Thoracic aorta (tissue), 2 donors: ENCODE measurements at regions not wholly inside any gene's neighbourhood (a gene's known extent, or its start where the extent isn't known, plus 50 kb on each side); places are given as distances from the start of the nearest gene placed in this dataset.
"Not testable (repeated sequence)": the region's sequence is repeated elsewhere in the genome, so short reads cannot be mapped to it uniquely, and the experiment has no call there.

Experiments used
- ATAC-seq: fragments of 150-250 bp; one replicate; pipeline ENCODE4 v1.8.0; 2017; ENCODE audit warnings: low read depth; ENCODE audit not compliant: insufficient number of reproducible peaks, low FRiP score
- DNase-seq: peaks from one replicate; pipeline ENCODE4 v3.0.0-alpha.2; 2020; ENCODE audit warnings: low spot score
- H3K27ac ChIP-seq, 2 donors: fragments of 200-600 bp; sonication (generic); 1 replicate in 1 of 2; 2 replicates in 1 of 2; pipeline ENCODE4 v1.5.1; 2016; ENCODE audit warnings: mild to moderate bottlenecking in 2 of 2, moderate library complexity in 2 of 2
- H3K27me3 ChIP-seq: fragments of 200-600 bp; sonication (generic); replicated peaks from 2 replicates; pipeline ENCODE4 v1.6.0; 2016; ENCODE audit warnings: mild to moderate bottlenecking; ENCODE audit not compliant: insufficient read depth
- H3K36me3 ChIP-seq: fragments of 200-600 bp; sonication (generic); one replicate; pipeline ENCODE4 v1.5.1; 2016
- H3K4me1 ChIP-seq, 2 donors: fragments of 200-600 bp; sonication (generic); 1 replicate in 1 of 2; 2 replicates in 1 of 2; pipeline versions ENCODE4 v1.5.1 to v1.6.0; 2016; ENCODE audit warnings: low read depth in 2 of 2, mild to moderate bottlenecking in 1 of 2; ENCODE audit not compliant: control insufficient read depth in 1 of 2
- H3K4me3 ChIP-seq: fragments of 200-600 bp; sonication (generic); 2 replicates; pipeline ENCODE4 v1.5.1; 2016; ENCODE audit warnings: mild to moderate bottlenecking
- H3K9me3 ChIP-seq: fragments of 200-600 bp; sonication (generic); 2 replicates; pipeline ENCODE4 v1.5.1; 2016
- TF ChIP-seq, protein P1 (sequence below): fragments of 200-600 bp; sonication (generic); IDR thresholded peaks from one replicate; pipeline ENCODE4 v1.5.1; 2019; ENCODE audit warnings: antibody characterized with exemption

DNA sequence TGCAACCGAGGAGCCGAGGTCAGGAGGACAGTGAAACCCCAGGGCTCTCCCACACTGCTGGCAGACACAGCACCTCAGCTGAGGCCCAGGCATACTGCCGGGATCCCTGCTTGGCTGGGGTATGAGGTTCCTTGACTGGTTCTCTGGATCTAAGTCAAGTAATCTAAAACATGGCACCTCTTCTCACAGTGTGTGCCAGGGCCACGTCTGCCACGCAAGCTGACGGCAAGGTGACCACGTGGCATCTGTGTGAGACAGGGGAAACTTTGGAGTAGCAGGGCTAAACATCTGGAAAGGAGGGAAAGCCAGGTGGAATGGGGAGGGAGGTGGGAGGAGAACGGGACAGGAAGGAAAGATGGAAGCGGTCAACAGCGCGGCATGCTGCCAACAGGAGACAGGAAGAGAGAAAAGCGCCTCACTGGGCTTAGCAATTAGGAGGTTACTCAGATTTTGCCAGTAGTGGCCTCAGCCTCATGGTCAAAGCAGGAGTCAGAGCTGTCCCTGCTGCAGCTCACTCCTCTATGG, 103.7 kb downstream of the CXCL12 start:
- H3K36me3 ChIP-seq: no peaks in the 10 kb centered on the region
- DNase-seq: no peak
- peak overlapping the region; percentile 61 to 64 for H3K27ac ChIP-seq
- H3K4me1 ChIP-seq: peaks cover 3 to 22% of the 10 kb centered on the region in 2 donors
- H3K4me3 ChIP-seq: peak overlapping the region; percentile 13
- peak; percentile 28 for ATAC-seq
- TF ChIP-seq, protein P1, sequence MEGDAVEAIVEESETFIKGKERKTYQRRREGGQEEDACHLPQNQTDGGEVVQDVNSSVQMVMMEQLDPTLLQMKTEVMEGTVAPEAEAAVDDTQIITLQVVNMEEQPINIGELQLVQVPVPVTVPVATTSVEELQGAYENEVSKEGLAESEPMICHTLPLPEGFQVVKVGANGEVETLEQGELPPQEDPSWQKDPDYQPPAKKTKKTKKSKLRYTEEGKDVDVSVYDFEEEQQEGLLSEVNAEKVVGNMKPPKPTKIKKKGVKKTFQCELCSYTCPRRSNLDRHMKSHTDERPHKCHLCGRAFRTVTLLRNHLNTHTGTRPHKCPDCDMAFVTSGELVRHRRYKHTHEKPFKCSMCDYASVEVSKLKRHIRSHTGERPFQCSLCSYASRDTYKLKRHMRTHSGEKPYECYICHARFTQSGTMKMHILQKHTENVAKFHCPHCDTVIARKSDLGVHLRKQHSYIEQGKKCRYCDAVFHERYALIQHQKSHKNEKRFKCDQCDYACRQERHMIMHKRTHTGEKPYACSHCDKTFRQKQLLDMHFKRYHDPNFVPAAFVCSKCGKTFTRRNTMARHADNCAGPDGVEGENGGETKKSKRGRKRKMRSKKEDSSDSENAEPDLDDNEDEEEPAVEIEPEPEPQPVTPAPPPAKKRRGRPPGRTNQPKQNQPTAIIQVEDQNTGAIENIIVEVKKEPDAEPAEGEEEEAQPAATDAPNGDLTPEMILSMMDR: no peak
- no peaks in the 10 kb centered on the region for H3K27me3 ChIP-seq
- no peaks in the 10 kb centered on the region for H3K9me3 ChIP-seq

DNA sequence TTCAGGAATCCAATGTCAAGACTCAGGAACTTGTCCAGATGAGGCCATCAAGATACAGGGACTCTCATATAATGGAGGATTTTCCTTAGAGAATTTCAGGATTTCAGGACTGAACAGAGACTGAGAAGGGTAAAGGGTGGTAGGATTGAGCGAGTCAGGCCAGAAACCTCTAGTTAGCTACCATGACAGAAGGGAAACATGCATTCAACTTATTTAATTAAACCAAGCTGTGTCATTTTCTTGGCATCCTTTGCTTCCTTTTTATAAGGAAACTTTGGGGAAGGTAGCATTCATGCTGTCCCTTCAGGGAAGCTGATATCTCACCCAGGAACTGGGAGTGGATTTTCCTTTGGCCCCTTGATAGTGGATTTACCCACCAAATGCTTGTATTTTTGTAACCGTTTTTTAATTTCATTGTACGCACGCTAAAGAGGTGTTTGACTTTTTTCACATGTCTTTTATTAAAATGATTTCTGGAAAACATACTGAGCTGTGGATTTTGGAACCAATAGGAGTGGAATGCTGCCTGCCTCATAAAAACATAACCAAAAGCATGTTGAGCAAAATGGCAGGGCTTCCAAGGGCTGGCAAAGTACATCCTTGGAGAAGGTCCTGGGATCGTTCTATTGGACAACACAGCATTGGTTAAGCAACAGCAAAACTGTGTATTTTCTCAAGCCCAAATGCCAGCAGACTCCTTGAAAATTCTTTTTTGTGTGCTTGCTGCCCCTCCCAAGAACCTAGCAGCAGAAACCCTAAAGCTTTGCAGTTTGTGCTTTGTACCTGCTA, 104.5 kb downstream of the CXCL12 start:
- ATAC-seq (no peak), DNase-seq (no peak)
- Histone ChIP-seq H3K4me3 (peak overlapping the region; percentile 13), H3K9me3 (no peaks in the 10 kb centered on the region), H3K4me1 (peaks cover 3 to 22% of the 10 kb centered on the region in 2 donors), H3K27ac (peak overlapping the region; percentile 61 to 64), H3K27me3 (no peaks in the 10 kb centered on the region), H3K36me3 (no peaks in the 10 kb centered on the region)
- TF ChIP-seq, protein P1: no peak

- no peak overlapping the region for H3K27ac ChIP-seq
- no peaks in the 10 kb centered on the region for H3K9me3 ChIP-seq
- H3K36me3 ChIP-seq: no peaks in the 10 kb centered on the region
- peaks cover 3 to 22% of the 10 kb centered on the region in 2 donors for H3K4me1 ChIP-seq
- no peak overlapping the region for H3K4me3 ChIP-seq
- DNase-seq: no peak
- no peak for ATAC-seq
- TF ChIP-seq, protein P1: no peak
- no peaks in the 10 kb centered on the region for H3K27me3 ChIP-seq
Observed at GRCh38 chr10:44279426-44280126, 105.3 kb downstream of the CXCL12 start.

DNA sequence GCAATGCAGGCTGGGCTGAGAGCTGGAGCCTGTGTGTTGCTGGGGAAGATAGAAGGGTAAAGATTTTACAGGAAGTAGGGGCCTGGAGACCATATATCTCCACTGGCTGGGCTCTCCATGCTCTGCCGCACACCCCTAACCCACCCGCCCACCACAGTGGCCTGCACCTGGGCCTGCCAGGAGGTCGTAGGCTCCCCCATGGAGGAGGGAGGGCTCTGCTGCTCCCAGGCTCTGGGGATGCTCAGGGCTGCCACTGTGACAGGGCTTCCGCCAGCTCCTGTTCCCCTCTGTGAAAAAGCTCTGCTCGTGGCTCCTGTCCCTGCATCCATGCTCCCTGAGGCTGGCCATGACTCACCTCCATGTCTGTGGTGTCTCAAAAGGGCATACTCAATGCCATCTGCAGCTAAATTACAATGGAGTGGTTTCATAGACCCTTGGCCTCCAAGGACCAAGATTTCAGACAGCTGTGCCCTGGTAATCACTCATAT, 106.0 kb downstream of the CXCL12 start:
- TF ChIP-seq, protein P1: no peak
- no peak for DNase-seq
- ATAC-seq: no peak
- Histone ChIP-seq H3K4me3 (no peak overlapping the region), H3K27ac (no peak overlapping the region), H3K4me1 (peaks cover 3 to 22% of the 10 kb centered on the region in 2 donors), H3K9me3 (no peaks in the 10 kb centered on the region), H3K27me3 (no peaks in the 10 kb centered on the region), H3K36me3 (no peaks in the 10 kb centered on the region)

DNA sequence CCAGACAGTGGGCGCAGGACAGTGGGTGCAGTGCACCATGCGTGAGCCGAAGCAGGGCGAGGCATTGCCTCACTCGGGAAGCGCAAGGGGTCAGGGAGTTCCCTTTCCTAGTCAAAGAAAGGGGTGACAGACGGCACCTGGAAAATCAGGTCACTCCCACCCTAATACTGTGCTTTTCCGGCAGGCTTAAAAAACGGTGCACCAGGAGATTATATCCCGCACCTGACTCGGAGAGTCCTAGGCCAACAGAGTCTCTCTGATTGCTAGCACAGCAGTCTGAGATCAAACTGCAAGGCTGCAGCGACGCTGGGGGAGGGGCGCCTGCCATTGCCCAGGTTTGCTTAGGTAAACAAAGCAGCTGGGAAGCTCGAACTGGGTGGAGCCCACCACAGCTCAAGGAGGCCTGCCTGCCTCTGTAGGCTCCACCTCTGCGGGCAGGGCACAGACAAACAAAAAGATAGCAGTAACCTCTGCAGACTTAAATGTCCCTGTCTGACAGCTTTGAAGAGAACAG, 116.4 kb downstream of the CXCL12 start:
- not testable (repeated sequence) for H3K36me3 ChIP-seq, ATAC-seq, H3K9me3 ChIP-seq, H3K27ac ChIP-seq, H3K27me3 ChIP-seq, H3K4me3 ChIP-seq, DNase-seq, H3K4me1 ChIP-seq
